Stimulated activated naive CD8-positive, alpha-beta T cell treated with anti-CD3 and anti-CD28 coated beads, Interleukin-15, Interleukin-2, amounts not matched to agents 100 ng/mL and 50 ng/mL, for 24 hours (primary cell): ENCODE measurements at regions not wholly inside any gene's neighbourhood (a gene's known extent, or its start where the extent isn't known, plus 50 kb on each side); places are given as distances from the start of the nearest gene placed in this dataset.
A peak's percentile ranks its signal among the peaks of the same experiment; 100 is the strongest.
"Not testable (repeated sequence)": the region's sequence is repeated elsewhere in the genome, so short reads cannot be mapped to it uniquely, and the experiment has no call there.

Experiments
- H3K27ac Mint-ChIP-seq: one replicate; pipeline ENCODE4 v1.8.0; 2021; ENCODE audit warnings: mild to moderate bottlenecking, mixed read lengths
- H3K27me3 Mint-ChIP-seq: one replicate; pipeline ENCODE4 v1.8.0; 2021; ENCODE audit warnings: mixed read lengths
- H3K36me3 Mint-ChIP-seq: one replicate; pipeline ENCODE4 v1.8.0; 2021; ENCODE audit warnings: low read depth, mixed read lengths
- H3K4me1 Mint-ChIP-seq: one replicate; pipeline ENCODE4 v1.8.0; 2021; ENCODE audit warnings: low read depth, mixed read lengths
- H3K4me3 Mint-ChIP-seq: one replicate; pipeline ENCODE4 v1.8.0; 2021; ENCODE audit warnings: mild to moderate bottlenecking, mixed read lengths
- H3K9me3 Mint-ChIP-seq: one replicate; pipeline ENCODE4 v1.8.0; 2021; ENCODE audit warnings: mixed read lengths

DNA sequence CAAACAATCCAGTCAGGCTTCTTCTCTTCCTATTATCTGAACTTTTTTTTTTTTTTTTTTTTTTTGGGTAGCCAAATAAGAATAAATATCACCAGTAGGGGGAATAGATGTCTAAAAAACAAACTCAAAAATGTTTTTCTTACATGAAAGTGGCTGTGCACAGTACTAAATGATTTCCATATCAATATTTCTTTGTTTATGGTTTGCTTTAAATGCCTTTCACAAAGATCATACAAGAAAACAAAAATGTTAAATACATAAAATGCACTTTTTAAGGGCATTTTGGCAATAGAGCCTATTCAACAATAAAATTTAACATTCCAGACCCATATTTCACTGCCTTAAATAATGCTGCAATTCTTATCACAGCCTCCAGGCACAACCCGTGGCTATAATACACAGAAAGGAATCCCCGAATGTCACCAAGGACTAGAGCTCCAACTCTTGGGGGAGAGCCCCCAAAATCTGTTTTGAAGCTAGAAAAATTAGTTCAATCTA is 91.1 kb upstream of the TBCA start:
- Mint-ChIP-seq H3K9me3 (no peaks in the 10 kb centered on the region), H3K27ac (no peak overlapping the region), H3K4me3 (no peak overlapping the region), H3K4me1 (no peaks in the 10 kb centered on the region), H3K36me3 (no peaks in the 10 kb centered on the region), H3K27me3 (no peaks in the 10 kb centered on the region)

DNA sequence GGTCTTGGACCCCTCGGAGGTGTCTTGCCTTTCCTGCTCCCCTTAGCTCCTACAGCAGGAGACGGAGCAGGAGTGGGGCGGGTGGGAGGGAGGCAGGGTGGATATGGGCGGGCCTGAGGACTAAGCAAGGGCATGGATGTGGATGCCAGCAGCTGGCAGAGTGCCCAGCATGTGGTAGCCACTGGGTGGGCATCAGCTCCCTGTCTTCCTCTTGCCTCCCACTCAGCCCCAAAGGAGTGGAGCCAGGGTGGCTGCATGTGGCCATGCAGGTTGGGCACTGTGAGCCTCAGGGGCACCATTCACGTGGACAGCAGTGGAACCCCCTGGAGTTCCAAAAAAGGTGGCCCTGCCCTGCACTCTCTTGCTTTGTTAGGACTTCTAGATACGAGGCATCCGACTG is 90.1 kb upstream of the TBCA start:
- Mint-ChIP-seq H3K4me3 (no peak overlapping the region), H3K36me3 (no peaks in the 10 kb centered on the region), H3K27ac (no peak overlapping the region), H3K27me3 (no peaks in the 10 kb centered on the region), H3K4me1 (no peaks in the 10 kb centered on the region), H3K9me3 (no peaks in the 10 kb centered on the region)

GRCh38 chr5:77864997-77865396 is 88.9 kb upstream of the TBCA start:
- Mint-ChIP-seq H3K36me3 (no peaks in the 10 kb centered on the region), H3K4me3 (no peak overlapping the region), H3K27me3 (no peaks in the 10 kb centered on the region), H3K27ac (no peak overlapping the region), H3K9me3 (no peaks in the 10 kb centered on the region), H3K4me1 (no peaks in the 10 kb centered on the region)

GRCh38 chr5:77863181-77863580 is 87.0 kb upstream of the TBCA start:
- no peaks in the 10 kb centered on the region for H3K4me1 Mint-ChIP-seq
- no peaks in the 10 kb centered on the region for H3K9me3 Mint-ChIP-seq
- no peak overlapping the region for H3K27ac Mint-ChIP-seq

DNA sequence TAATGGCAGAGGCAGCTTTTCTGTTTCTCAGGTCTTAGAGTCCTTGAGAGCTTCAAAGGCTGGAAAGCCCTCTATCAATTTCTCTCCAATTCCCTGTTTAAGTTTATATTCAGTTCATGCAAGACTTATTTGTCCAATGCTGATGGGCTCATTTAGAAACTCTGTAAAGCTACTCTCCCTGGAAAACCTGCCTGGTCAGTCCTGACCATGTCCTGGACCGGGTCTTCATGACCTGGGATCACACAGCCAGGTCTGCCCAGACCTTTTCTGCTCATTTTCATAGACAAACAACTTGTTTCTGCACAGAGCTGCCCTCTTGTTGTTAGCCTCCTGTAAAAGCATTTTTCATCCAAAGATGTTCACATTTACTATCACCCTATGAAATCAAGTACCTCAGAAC is 85.4 kb upstream of the TBCA start:
- H3K9me3 Mint-ChIP-seq = no peaks in the 10 kb centered on the region
- no peak overlapping the region for H3K4me3 Mint-ChIP-seq
- H3K36me3 Mint-ChIP-seq = no peaks in the 10 kb centered on the region
- H3K4me1 Mint-ChIP-seq = no peaks in the 10 kb centered on the region
- H3K27me3 Mint-ChIP-seq = no peaks in the 10 kb centered on the region
- no peak overlapping the region for H3K27ac Mint-ChIP-seq

More at GRCh38 chr5:77863181-77863580, 87.0 kb upstream of the TBCA start:
- Mint-ChIP-seq H3K36me3 (no peaks in the 10 kb centered on the region), H3K27me3 (no peaks in the 10 kb centered on the region), H3K4me3 (no peak overlapping the region)

GRCh38 chr5:77859306-77859705 is 83.2 kb upstream of the TBCA start:
- Mint-ChIP-seq H3K4me1 (no peaks in the 10 kb centered on the region), H3K36me3 (no peaks in the 10 kb centered on the region), H3K27ac (no peak overlapping the region), H3K4me3 (no peak overlapping the region), H3K9me3 (no peaks in the 10 kb centered on the region), H3K27me3 (peaks cover 5% of the 10 kb centered on the region)

GRCh38 chr5:77858678-77859077 is 82.5 kb upstream of the TBCA start:
- H3K9me3 Mint-ChIP-seq, H3K27me3 Mint-ChIP-seq, H3K4me3 Mint-ChIP-seq, H3K4me1 Mint-ChIP-seq, H3K36me3 Mint-ChIP-seq, H3K27ac Mint-ChIP-seq: not testable (repeated sequence)

- H3K4me3 Mint-ChIP-seq = no peak overlapping the region
- peaks cover 21% of the 10 kb centered on the region for H3K4me1 Mint-ChIP-seq
- peaks cover 14% of the 10 kb centered on the region for H3K27me3 Mint-ChIP-seq
- no peaks in the 10 kb centered on the region for H3K36me3 Mint-ChIP-seq
- H3K27ac Mint-ChIP-seq = no peak overlapping the region
- H3K9me3 Mint-ChIP-seq = no peaks in the 10 kb centered on the region
Observed at GRCh38 chr5:77855369-77855768, 79.2 kb upstream of the TBCA start.

DNA sequence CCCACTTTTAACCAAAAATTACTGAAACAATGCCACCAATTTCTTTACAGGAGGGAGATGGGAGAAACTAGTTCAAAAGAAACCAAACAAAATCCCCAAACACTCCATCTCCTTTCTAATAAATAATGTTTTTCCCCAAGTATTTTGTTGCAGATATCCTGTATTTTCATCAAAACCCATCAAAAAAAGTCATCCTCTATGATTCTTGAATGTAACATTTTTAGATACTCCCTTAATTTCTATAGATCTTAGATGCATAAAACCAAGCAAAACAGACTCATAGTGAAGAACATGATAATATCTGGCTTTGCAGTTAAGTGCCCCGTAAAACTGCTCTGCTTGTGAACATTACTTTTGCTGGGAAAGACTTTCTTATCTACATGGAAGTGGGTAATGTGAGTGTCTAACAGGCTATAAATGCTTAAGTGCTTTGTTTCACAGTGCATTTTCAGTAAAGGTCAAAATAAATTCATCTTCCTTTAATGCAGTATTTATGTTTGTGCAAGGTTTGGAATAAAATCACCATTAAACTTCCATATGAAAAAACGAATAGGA is 77.3 kb upstream of the TBCA start:
- peaks cover 21% of the 10 kb centered on the region for H3K4me1 Mint-ChIP-seq
- no peaks in the 10 kb centered on the region for H3K36me3 Mint-ChIP-seq
- H3K27me3 Mint-ChIP-seq = peaks cover 14% of the 10 kb centered on the region
- H3K4me3 Mint-ChIP-seq = no peak overlapping the region
- no peaks in the 10 kb centered on the region for H3K9me3 Mint-ChIP-seq
- no peak overlapping the region for H3K27ac Mint-ChIP-seq

GRCh38 chr5:77852514-77853352 is 76.6 kb upstream of the TBCA start:
- H3K4me3 Mint-ChIP-seq = peak overlapping the region; percentile 79
- peak overlapping the region; percentile 43 for H3K27ac Mint-ChIP-seq
- peaks cover 21% of the 10 kb centered on the region for H3K4me1 Mint-ChIP-seq
- H3K27me3 Mint-ChIP-seq = peaks cover 14% of the 10 kb centered on the region
- H3K9me3 Mint-ChIP-seq = no peaks in the 10 kb centered on the region
- H3K36me3 Mint-ChIP-seq = no peaks in the 10 kb centered on the region

- no peaks in the 10 kb centered on the region for H3K36me3 Mint-ChIP-seq
- peak overlapping the region; percentile 79 for H3K4me3 Mint-ChIP-seq
- H3K4me1 Mint-ChIP-seq = peaks cover 21% of the 10 kb centered on the region
- peaks cover 14% of the 10 kb centered on the region for H3K27me3 Mint-ChIP-seq
- H3K27ac Mint-ChIP-seq = no peak overlapping the region
- H3K9me3 Mint-ChIP-seq = no peaks in the 10 kb centered on the region
Observed at GRCh38 chr5:77852068-77852513, 76.0 kb upstream of the TBCA start.

GRCh38 chr5:77851176-77852067 is 75.3 kb upstream of the TBCA start:
- Mint-ChIP-seq H3K27me3 (peaks cover 14% of the 10 kb centered on the region), H3K27ac (peak overlapping the region; percentile 22), H3K4me3 (peak overlapping the region; percentile 79), H3K36me3 (no peaks in the 10 kb centered on the region), H3K9me3 (no peaks in the 10 kb centered on the region), H3K4me1 (peaks cover 21% of the 10 kb centered on the region)

DNA sequence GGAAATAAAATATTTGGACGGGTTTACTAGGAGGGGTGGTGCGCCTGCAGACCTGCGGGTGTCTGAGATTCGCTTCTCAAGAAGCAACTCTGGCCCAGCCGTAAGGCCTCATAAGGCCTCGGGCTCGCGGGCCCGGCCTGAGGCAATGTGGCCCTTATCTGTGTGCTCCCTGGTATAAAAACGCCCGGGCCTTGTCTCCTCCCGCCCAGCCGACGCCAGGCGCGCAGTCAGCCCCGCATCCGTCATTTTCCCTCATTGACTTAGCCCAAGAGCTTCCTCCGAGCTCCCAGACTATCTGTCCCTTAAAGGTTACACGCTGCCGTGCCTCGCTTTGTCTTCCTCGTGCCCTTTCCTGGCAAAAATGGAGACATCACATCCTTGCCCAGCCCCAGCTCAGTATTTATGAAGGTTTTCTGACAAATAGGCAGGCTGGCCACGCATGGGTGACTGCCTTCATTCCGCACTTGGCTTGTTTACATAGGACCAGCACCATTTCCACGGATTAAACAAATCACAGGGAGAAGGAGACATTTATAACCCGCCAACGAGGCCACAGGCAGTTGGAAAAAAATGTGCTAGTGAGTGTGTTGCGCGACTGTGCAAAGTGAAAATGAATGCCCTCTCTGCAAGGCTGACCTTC is 74.5 kb upstream of the TBCA start:
- Mint-ChIP-seq H3K4me3 (peak overlapping the region; percentile 42), H3K27ac (no peak overlapping the region), H3K9me3 (no peaks in the 10 kb centered on the region), H3K27me3 (peaks cover 13% of the 10 kb centered on the region), H3K36me3 (no peaks in the 10 kb centered on the region), H3K4me1 (peaks cover 21% of the 10 kb centered on the region)

- H3K9me3 Mint-ChIP-seq = no peaks in the 10 kb centered on the region
- no peak overlapping the region for H3K27ac Mint-ChIP-seq
- no peaks in the 10 kb centered on the region for H3K36me3 Mint-ChIP-seq
- no peak overlapping the region for H3K4me3 Mint-ChIP-seq
- H3K4me1 Mint-ChIP-seq = peaks cover 25% of the 10 kb centered on the region
- peaks cover 21% of the 10 kb centered on the region for H3K27me3 Mint-ChIP-seq
Observed at GRCh38 chr5:77849308-77849900, 73.3 kb upstream of the TBCA start.
